Right forelimb (tissue), 1 donor: ENCODE measurements at regions not wholly inside any gene's neighbourhood (a gene's known extent, or its start where the extent isn't known, plus 50 kb on each side); places are given as distances from the start of the nearest gene placed in this dataset.

Experiments
- DNase-seq: peaks from one replicate; pipeline ENCODE4 v3.0.0-alpha.2; 2018

- DNase-seq: no peak
These were observed 709.1 kb upstream of the FZD8 start for GRCh38 chr10:36351159-36351558.

- DNase-seq: no peak
These were observed 707.5 kb upstream of the FZD8 start for GRCh38 chr10:36349445-36350078.

GRCh38 chr10:36345807-36346206 is 703.7 kb upstream of the FZD8 start:
- no peak for DNase-seq

- no peak for DNase-seq
These were observed 703.1 kb upstream of the FZD8 start for GRCh38 chr10:36345175-36345533.

- no peak for DNase-seq
These were observed 702.4 kb upstream of the FZD8 start for GRCh38 chr10:36344240-36345174.

GRCh38 chr10:36342781-36343180 is 700.7 kb upstream of the FZD8 start:
- no peak for DNase-seq

GRCh38 chr10:36341471-36341870 is 699.4 kb upstream of the FZD8 start:
- DNase-seq: no peak

- no peak for DNase-seq
These were observed 694.2 kb upstream of the FZD8 start for GRCh38 chr10:36336315-36336714.

- no peak for DNase-seq
These were observed 691.4 kb upstream of the FZD8 start for GRCh38 chr10:36333446-36333845.

GRCh38 chr10:36332926-36333325 is 690.8 kb upstream of the FZD8 start:
- no peak for DNase-seq

GRCh38 chr10:36331121-36331520 is 689.0 kb upstream of the FZD8 start:
- DNase-seq: no peak

GRCh38 chr10:36325815-36326214 is 683.7 kb upstream of the FZD8 start:
- DNase-seq: no peak

- no peak for DNase-seq
These were observed 682.7 kb upstream of the FZD8 start for GRCh38 chr10:36324831-36325230.

- DNase-seq: no peak
These were observed 671.0 kb upstream of the FZD8 start for GRCh38 chr10:36313142-36313541.

GRCh38 chr10:36303896-36304295 is 661.8 kb upstream of the FZD8 start:
- DNase-seq: no peak

- no peak for DNase-seq
These were observed 660.0 kb upstream of the FZD8 start for GRCh38 chr10:36302086-36302485.

- no peak for DNase-seq
These were observed 659.4 kb upstream of the FZD8 start for GRCh38 chr10:36301539-36301938.

- no peak for DNase-seq
These were observed 659.0 kb upstream of the FZD8 start for GRCh38 chr10:36301139-36301538.

GRCh38 chr10:36283827-36284226 is 641.7 kb upstream of the FZD8 start:
- no peak for DNase-seq

- no peak for DNase-seq
These were observed 639.8 kb upstream of the FZD8 start for GRCh38 chr10:36281831-36282331.

GRCh38 chr10:36280890-36281499 is 638.9 kb upstream of the FZD8 start:
- DNase-seq: no peak

GRCh38 chr10:36280321-36280741 is 638.2 kb upstream of the FZD8 start:
- DNase-seq: no peak

- DNase-seq: no peak
These were observed 636.1 kb upstream of the FZD8 start for GRCh38 chr10:36278176-36278575.

GRCh38 chr10:36277459-36277858 is 635.4 kb upstream of the FZD8 start:
- no peak for DNase-seq
